Suprapubic skin (tissue), 4 donors: ENCODE measurements at regions not wholly inside any gene's neighbourhood (a gene's known extent, or its start where the extent isn't known, plus 50 kb on each side); places are given as distances from the start of the nearest gene placed in this dataset.

Experiments used
- CTCF ChIP-seq, 2 donors: fragments of 200-600 bp in 1 of 2; fragments of 450-650 bp in 1 of 2; sonication (generic) in 1 of 2; IDR thresholded peaks; one replicate each; pipeline ENCODE4 v1.5.1; 2016 to 2019; ENCODE audit warnings: antibody characterized with exemption in 2 of 2, mild to moderate bottlenecking in 1 of 2, moderate library complexity in 1 of 2
- EP300 ChIP-seq: sonication (generic); formaldehyde crosslinking; IDR thresholded peaks from one replicate; pipeline ENCODE4 v1.6.1; 2017; ENCODE audit warnings: antibody characterized with exemption
- POLR2A ChIP-seq, 2 donors: fragments of 450-650 bp; IDR thresholded peaks; one replicate each; pipeline ENCODE4 v1.6.1; 2017; ENCODE audit warnings: antibody characterized with exemption in 2 of 2, mild to moderate bottlenecking in 2 of 2, moderate library complexity in 2 of 2
- POLR2AphosphoS5 ChIP-seq, 3 donors: sonication (generic); formaldehyde crosslinking; IDR thresholded peaks; one replicate each; pipeline ENCODE4 v1.6.1; 2017; ENCODE audit warnings: antibody characterized with exemption in 3 of 3

DNA sequence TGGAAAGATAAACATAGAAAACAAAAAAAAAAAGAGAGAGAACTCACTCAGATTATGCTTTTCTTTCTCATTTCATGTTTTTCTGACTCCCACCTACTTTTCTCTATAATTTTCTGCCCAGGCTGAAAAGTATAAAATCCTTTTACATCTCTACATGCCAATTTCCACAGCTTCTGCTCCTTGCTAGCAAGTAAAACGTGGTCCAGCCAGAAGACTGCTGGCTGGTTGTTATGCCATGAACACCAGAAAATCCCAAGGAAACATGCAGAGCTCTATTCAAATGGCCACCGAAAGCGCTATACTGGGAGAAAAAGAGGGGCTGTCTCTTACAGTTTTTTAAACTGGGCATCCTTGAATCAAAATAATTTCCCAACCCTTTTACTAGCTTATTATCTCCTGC lies 512.8 kb upstream of the ID4 start:
- no peak for TF ChIP-seq POLR2A (IDR thresholded peaks at IDR 0.05)
- no peak for TF ChIP-seq CTCF (IDR thresholded peaks at IDR 0.05)
- TF ChIP-seq EP300: no peak
- TF ChIP-seq POLR2AphosphoS5 (IDR thresholded peaks at IDR 0.05): no peak
